ENCODE measurements at regions not wholly inside any gene's neighbourhood (a gene's known extent, or its start where the extent isn't known, plus 50 kb on each side); places are given as distances from the start of the nearest gene placed in this dataset.

DNA sequence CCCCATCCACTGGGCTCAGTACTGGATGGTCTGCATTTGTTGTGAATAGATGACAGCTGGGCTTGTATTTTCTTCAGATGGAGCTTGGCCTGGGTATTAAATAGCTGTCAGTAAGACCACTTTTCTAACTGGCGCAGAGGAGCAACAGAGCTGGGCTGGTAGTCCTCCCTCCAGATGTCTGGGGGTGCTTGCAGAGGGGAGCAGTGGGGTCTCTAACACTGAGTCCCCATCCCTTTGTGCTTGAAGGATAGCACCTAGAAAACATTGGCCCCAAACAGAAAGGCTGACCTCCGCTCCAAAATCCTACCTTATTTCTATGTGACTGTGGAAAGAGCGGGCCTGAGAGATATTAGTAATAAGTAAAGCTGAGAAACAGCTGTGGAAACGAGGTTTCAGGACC is 131.6 kb upstream of the E2F8 start:
- Histone ChIP-seq H2BK20ac (ENCODE audit: low read length) (no peak overlapping the region), H4K20me1 (replicated peaks in 1 of 2; ENCODE audit: control insufficient read depth in 1 of 2, insufficient read depth in 2 of 2, low read length in 2 of 2) (no peaks in the 10 kb centered on the region), H2BK15ac (ENCODE audit: low read length) (no peak overlapping the region), H3K27ac (ENCODE audit: low read depth, low read length) (no peak overlapping the region), H4K5ac (ENCODE audit: insufficient read length, low read depth, low read length) (no peak overlapping the region), H3K23me2 (ENCODE audit: low read depth, low read length) (no peaks in the 10 kb centered on the region), H3K9me3 (ENCODE audit: insufficient read depth in 2 of 2, low read depth in 1 of 2, low read length in 1 of 2) (no peaks in the 10 kb centered on the region), H3K79me2 (ENCODE audit: control insufficient read depth in 1 of 2, insufficient read depth in 2 of 2, low read length in 2 of 2) (no peaks in the 10 kb centered on the region), H2AFZ (ENCODE audit: low read length) (no peak overlapping the region), H3K18ac (ENCODE audit: extremely low read depth, low read length) (no peak overlapping the region), H2BK120ac (replicated peaks; ENCODE audit: low read depth, low read length) (no peak overlapping the region), H3K27me3 (replicated peaks in 1 of 4; ENCODE audit: control insufficient read depth in 3 of 4, extremely low read depth in 1 of 4, insufficient read depth in 3 of 4, low read length in 3 of 4) (no peaks in the 10 kb centered on the region), H3K23ac (ENCODE audit: insufficient read length) (no peak overlapping the region), H3K56ac (replicated peaks; ENCODE audit: insufficient read length, low read depth, low read length) (no peak overlapping the region), H3K4me3 (ENCODE audit: extremely low read depth in 1 of 4, insufficient read depth in 2 of 4, low read depth in 3 of 4, low read length in 4 of 4) (no peak overlapping the region), H3K14ac (ENCODE audit: insufficient read length) (no peak overlapping the region), H3K4me2 (ENCODE audit: insufficient read depth in 1 of 2, low read depth in 2 of 2, low read length in 2 of 2) (no peak overlapping the region), H3K9ac (replicated peaks in 1 of 4; ENCODE audit: extremely low read depth in 1 of 4, low read depth in 3 of 4, low read length in 3 of 4) (no peak overlapping the region), H2AK5ac (ENCODE audit: low read depth, low read length) (no peak overlapping the region), H3K4ac (replicated peaks; ENCODE audit: insufficient read length, low read depth, low read length) (no peak overlapping the region), H4K91ac (replicated peaks; ENCODE audit: insufficient read length, low read length) (no peak overlapping the region), H3K79me1 (ENCODE audit: low read depth, low read length) (no peaks in the 10 kb centered on the region), H2BK5ac (ENCODE audit: low read depth, low read length) (no peak overlapping the region), H3K36me3 (ENCODE audit: control insufficient read depth in 2 of 4, insufficient read depth in 4 of 4, low read length in 3 of 4) (no peaks in the 10 kb centered on the region), H3K4me1 (replicated peaks in 1 of 4; ENCODE audit: control insufficient read depth in 3 of 4, insufficient read depth in 4 of 4, low read length in 3 of 4) (peaks cover 0 to 2% (median 0%) of the 10 kb centered on the region in 4 experiments; a peak in 2 of 7 replicates), H2BK12ac (ENCODE audit: low read depth, low read length) (no peak overlapping the region), H4K8ac (ENCODE audit: extremely low read depth, insufficient read depth, low read length) (no peak overlapping the region)
- 88% methylated on average over 4 of the region's 4 CpGs; no CpG with 5 or more reads in 1 of the 2 experiments for WGBS, 2 experiments (ENCODE audit: extremely low coverage in 1 of 2, insufficient coverage in 1 of 2, insufficient read length in 1 of 2, insufficient replicate concordance in 2 of 2, low coverage in 1 of 2, low lambda C conversion rate in 2 of 2, missing lambda C conversion rate in 1 of 2)
- ChIA-PET POLR2A (ENCODE audit: partially characterized antibody) (no interaction called here), CTCF (ENCODE audit: partially characterized antibody) (interaction anchor here (1.0 to 1.7 kb wide), 2 partner anchors 10 to 48 kb away, joined by 3 to 8 read pairs; no protein-coding TSS in a partner anchor)
- DNase-seq (ENCODE audit: low read depth in 1 of 2, low spot score in 2 of 2): no peak
- TF ChIP-seq EGR1 (IDR thresholded peaks at IDR 0.05; ENCODE audit: borderline replicate concordance, low read depth, low read length): no peak
- no peak for TF ChIP-seq SUZ12 (IDR thresholded peaks at IDR 0.05; ENCODE audit: low read length)
- TF ChIP-seq SP1 (IDR thresholded peaks at IDR 0.05; ENCODE audit: low read depth, low read length): no peak
- FAIRE-seq: no peak
